Activated T-cell treated with anti-CD3 and anti-CD28 coated beads, Interleukin-2, amount 50 U/mL, for 72 hours (primary cell): ENCODE measurements at regions not wholly inside any gene's neighbourhood (a gene's known extent, or its start where the extent isn't known, plus 50 kb on each side); places are given as distances from the start of the nearest gene placed in this dataset.
A peak's percentile ranks its signal among the peaks of the same experiment; 100 is the strongest.
"Not testable (repeated sequence)": the region's sequence is repeated elsewhere in the genome, so short reads cannot be mapped to it uniquely, and the experiment has no call there.

ENCODE experiments used
- ATAC-seq, 2 donors: fragments of 150-1000 bp; cut with Tn5 transposase; replicated peaks in 1 of 2; 2 replicates each; pipeline ENCODE4 v1.10.0; 2021; ENCODE audit warnings: moderate library complexity in 2 of 2, mild to moderate bottlenecking in 1 of 2
- DNase-seq, 2 donors: peaks; one replicate each; pipeline ENCODE4 v3.0.0; 2021 to 2022; ENCODE audit warnings: mixed read lengths in 1 of 2
- H3K27ac Mint-ChIP-seq: one replicate; pipeline ENCODE4 v1.8.0; 2022; ENCODE audit warnings: mild to moderate bottlenecking, moderate library complexity, mixed read lengths
- H3K27me3 Mint-ChIP-seq: one replicate; pipeline ENCODE4 v1.8.0; 2022; ENCODE audit warnings: low read depth, mixed read lengths
- H3K36me3 Mint-ChIP-seq, 2 donors: one replicate each; pipeline ENCODE4 v1.8.0; 2022; ENCODE audit warnings: mixed read lengths in 2 of 2, mild to moderate bottlenecking in 1 of 2; ENCODE audit not compliant: insufficient read depth in 2 of 2
- H3K4me1 Mint-ChIP-seq: one replicate; pipeline ENCODE4 v1.8.0; 2022; ENCODE audit warnings: low read depth, mixed read lengths
- H3K4me3 Mint-ChIP-seq, 2 donors: one replicate each; pipeline ENCODE4 v1.8.0; 2022; ENCODE audit warnings: mild to moderate bottlenecking in 2 of 2, mixed read lengths in 2 of 2, moderate library complexity in 2 of 2
- H3K9me3 Mint-ChIP-seq, 2 donors: one replicate each; pipeline ENCODE4 v1.8.0; 2022; ENCODE audit warnings: mixed read lengths in 2 of 2

DNA sequence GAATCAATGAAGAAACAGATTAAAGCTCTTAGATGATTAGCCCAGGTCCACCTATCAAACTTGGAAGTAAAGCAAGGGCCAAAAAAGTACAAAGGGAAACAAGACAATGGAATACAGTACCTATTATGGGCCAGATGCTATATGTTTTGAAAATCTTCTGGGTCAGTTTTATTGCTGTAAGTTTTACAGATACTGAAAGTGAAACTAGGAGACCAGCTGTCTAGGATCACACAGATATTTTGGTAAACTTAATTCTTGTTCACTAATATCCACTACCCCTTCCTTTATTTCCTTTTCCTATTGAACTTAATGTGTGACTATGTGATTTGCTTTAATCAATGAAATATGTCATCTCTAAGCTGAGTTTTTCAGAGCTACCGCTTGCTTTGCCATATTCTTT, 505.4 kb upstream of the PITX2 start:
- Mint-ChIP-seq H3K9me3 (peaks cover 3 to 7% of the 10 kb centered on the region in 2 donors), H3K4me3 (no peak overlapping the region), H3K4me1 (no peaks in the 10 kb centered on the region), H3K27me3 (no peaks in the 10 kb centered on the region), H3K27ac (no peak overlapping the region), H3K36me3 (no peaks in the 10 kb centered on the region)
- DNase-seq (no peak), ATAC-seq (no peak)

DNA sequence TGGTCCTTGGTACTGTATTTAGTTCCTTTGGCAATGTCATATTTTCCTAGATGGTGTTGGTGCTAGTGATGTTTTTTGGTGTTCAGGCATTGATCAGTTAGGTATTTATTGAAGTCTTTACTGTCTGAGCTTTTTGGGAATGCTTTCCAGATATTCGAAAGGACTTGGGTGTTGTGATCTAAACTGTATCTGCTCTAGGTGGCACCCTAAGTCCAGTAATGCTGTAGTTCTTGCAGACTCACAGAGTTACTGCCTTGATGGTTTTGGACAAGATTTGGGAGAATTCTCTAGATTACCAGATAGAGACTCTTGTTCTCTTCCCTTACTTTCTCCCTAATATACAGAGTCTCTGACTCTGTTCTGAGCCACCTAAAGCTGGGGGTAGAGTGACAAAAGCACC, 513.6 kb upstream of the PITX2 start:
- no peak overlapping the region for H3K4me3 Mint-ChIP-seq
- H3K27ac Mint-ChIP-seq: no peak overlapping the region
- H3K4me1 Mint-ChIP-seq: no peaks in the 10 kb centered on the region
- H3K36me3 Mint-ChIP-seq: no peaks in the 10 kb centered on the region
- DNase-seq: no peak
- no peak for ATAC-seq
- no peaks in the 10 kb centered on the region for H3K27me3 Mint-ChIP-seq
- H3K9me3 Mint-ChIP-seq: peaks cover 1 to 5% of the 10 kb centered on the region in 2 donors

DNA sequence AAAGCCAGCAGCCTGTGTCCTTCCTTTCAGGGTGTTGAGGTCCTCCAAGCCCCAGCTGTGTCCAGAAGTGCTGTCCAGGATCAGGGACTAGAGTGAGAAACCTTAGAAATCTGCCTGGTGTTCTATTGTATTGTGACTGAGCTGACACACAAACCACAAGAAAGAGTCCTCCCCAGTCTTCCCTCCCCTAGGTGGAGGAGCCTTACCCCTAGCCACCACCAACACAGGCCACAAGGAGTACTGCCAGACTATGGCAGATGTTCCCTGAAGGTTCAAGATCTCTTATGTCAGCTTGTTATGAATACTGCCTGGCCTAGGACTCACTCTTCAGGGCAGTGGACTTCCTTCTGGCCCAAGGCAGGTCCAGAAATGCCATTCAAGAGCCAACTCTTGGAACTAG, 514.1 kb upstream of the PITX2 start:
- DNase-seq (no peak), ATAC-seq (no peak)
- Mint-ChIP-seq H3K4me1 (no peaks in the 10 kb centered on the region), H3K9me3 (peaks cover 2 to 3% of the 10 kb centered on the region in 2 donors), H3K36me3 (no peaks in the 10 kb centered on the region), H3K4me3 (no peak overlapping the region), H3K27ac (peak overlapping the region; percentile 19), H3K27me3 (no peaks in the 10 kb centered on the region)

DNA sequence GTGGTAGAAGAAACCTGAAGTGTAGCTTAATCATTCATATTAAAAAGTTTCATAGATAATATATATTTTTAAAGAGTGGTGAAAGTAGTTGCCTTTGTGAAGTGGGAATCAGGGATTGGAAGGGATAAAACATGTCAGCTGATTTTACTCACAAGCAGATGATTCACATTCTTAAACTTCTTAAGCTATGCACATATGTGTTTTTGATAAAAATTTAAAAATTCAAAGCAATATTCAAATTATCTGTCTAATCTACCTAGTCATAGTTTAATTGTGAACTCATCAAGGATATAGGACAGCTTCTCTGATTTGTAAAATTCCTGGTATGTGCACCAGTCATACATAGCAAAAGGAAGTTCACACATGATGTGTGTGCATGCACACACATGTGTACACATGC, 520.6 kb upstream of the PITX2 start:
- Mint-ChIP-seq H3K9me3 (peaks cover 4% of the 10 kb centered on the region in 2 donors), H3K27ac (no peak overlapping the region), H3K27me3 (no peaks in the 10 kb centered on the region), H3K36me3 (no peaks in the 10 kb centered on the region), H3K4me1 (no peaks in the 10 kb centered on the region), H3K4me3 (no peak overlapping the region)
- no peak for DNase-seq
- ATAC-seq: no peak

DNA sequence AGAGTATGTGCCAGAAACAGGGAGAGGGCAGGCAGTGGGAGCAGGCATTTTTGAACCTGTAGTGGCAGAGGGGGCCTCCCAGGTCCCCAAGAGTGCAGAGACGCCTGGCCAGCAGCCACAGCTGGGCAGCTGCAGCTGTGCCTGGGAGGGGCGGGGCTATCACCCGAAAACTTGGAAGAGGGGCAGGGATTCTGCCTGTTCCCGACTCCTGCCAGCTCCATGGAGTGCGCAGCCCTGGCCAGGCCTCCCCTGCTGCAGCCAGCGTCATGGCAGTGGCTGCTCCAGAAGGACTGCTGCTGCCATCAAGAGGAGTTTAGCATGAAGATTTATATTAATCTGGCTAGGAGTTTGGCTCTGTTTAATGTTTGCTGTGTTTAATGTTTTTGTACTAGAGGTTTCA, 532.1 kb upstream of the PITX2 start:
- no peak overlapping the region for H3K4me3 Mint-ChIP-seq
- DNase-seq (no peak), ATAC-seq (no peak)
- no peaks in the 10 kb centered on the region for H3K27me3 Mint-ChIP-seq
- H3K4me1 Mint-ChIP-seq: no peaks in the 10 kb centered on the region
- peaks cover 5 to 10% of the 10 kb centered on the region in 2 donors for H3K9me3 Mint-ChIP-seq
- no peak overlapping the region for H3K27ac Mint-ChIP-seq
- H3K36me3 Mint-ChIP-seq: peaks cover 0 to 4% of the 10 kb centered on the region in 2 donors

DNA sequence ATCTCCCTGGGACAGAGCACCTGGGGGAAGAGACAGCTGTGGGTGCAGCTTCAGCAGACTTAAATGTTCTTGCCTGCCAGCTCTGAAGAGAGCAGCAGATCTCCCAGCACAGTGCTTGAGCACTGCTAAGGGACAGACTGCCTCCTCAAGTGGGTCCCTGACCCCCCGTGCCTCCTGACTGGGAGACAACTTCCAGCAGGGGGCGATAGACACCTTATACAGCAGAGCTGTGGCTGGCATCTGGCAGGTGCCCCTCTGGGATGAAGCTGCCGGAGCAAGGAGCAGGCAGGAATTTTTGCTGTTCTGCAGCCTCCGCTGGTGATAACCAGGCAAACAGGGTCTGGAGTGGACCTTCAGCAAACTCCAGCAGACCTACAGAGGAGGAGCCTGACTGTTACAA, 541.7 kb upstream of the PITX2 start:
- H3K27me3 Mint-ChIP-seq, H3K4me1 Mint-ChIP-seq, DNase-seq, H3K27ac Mint-ChIP-seq, H3K36me3 Mint-ChIP-seq, ATAC-seq, H3K4me3 Mint-ChIP-seq: not testable (repeated sequence)
- H3K9me3 Mint-ChIP-seq: peaks cover 14% of the 10 kb centered on the region in 2 donors

DNA sequence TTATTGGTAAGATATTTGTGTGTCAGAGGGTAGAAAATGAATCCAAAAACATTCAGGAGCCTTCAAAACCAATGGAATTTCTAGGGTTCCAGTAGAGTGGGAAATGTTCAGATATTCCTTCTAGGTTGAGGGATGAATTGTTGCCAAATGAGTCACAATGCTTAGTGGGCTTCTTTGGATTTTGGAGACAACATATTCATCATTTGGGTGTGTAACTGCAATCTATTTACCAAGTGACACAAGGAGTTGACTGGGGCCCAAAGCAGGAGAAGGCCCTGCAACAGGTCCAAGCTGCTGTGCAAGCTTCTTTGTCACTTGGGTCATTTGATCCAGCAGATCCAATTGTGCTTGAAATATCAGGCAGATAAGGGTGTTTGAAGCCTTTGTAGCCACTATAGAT, 551.5 kb upstream of the PITX2 start:
- H3K27me3 Mint-ChIP-seq: no peaks in the 10 kb centered on the region
- no peak overlapping the region for H3K27ac Mint-ChIP-seq
- H3K4me3 Mint-ChIP-seq: no peak overlapping the region
- H3K9me3 Mint-ChIP-seq: peaks cover 3 to 7% of the 10 kb centered on the region in 2 donors
- DNase-seq (no peak), ATAC-seq (no peak)
- H3K4me1 Mint-ChIP-seq: no peaks in the 10 kb centered on the region
- H3K36me3 Mint-ChIP-seq: no peaks in the 10 kb centered on the region

DNA sequence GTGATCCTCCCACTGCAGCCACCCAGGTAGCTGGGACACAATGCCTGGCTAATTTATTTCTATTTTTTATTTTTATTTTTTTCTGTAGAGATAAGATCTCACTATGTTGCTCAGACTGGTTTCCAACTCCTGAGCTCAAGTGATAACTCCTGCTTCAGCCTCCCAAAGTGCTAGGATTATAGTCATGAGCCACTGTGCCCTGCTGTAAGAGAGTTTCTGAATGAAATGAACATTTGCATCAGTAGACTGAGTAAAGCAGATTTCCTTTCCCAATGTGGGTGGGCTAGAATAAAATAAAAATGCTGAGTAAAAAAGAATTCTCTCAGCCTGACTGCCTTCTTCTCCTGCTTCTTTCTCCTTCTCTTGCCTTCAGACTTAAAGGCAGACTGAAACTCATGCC, 555.4 kb upstream of the PITX2 start:
- no peaks in the 10 kb centered on the region for H3K27me3 Mint-ChIP-seq
- H3K27ac Mint-ChIP-seq: no peak overlapping the region
- no peak overlapping the region for H3K4me3 Mint-ChIP-seq
- H3K4me1 Mint-ChIP-seq: no peaks in the 10 kb centered on the region
- H3K9me3 Mint-ChIP-seq: peaks cover 2 to 7% of the 10 kb centered on the region in 2 donors
- no peak for DNase-seq
- no peaks in the 10 kb centered on the region for H3K36me3 Mint-ChIP-seq
- ATAC-seq: no peak

DNA sequence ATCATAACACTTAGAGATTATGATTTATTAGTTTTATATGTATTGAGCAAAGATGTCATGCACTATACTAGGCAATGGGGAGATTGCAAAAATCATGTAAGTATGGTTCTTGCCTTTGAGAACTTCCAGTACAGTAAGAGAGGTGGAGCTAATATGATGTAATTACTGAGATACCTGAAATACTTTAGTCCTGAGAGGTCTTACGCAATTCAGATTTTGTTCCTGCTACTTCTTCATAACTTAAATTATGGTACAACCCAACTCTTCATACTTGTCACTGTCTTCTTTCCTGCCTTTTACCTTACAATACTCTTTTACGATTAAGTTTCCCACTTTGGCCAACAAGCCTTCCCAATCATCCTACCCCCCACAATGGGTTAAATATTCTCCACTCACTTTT, 564.2 kb upstream of the PITX2 start:
- Mint-ChIP-seq H3K27ac (no peak overlapping the region), H3K36me3 (no peaks in the 10 kb centered on the region), H3K4me3 (no peak overlapping the region), H3K4me1 (no peaks in the 10 kb centered on the region), H3K9me3 (peaks cover 0 to 1% of the 10 kb centered on the region in 2 donors), H3K27me3 (no peaks in the 10 kb centered on the region)
- DNase-seq (no peak), ATAC-seq (no peak)

DNA sequence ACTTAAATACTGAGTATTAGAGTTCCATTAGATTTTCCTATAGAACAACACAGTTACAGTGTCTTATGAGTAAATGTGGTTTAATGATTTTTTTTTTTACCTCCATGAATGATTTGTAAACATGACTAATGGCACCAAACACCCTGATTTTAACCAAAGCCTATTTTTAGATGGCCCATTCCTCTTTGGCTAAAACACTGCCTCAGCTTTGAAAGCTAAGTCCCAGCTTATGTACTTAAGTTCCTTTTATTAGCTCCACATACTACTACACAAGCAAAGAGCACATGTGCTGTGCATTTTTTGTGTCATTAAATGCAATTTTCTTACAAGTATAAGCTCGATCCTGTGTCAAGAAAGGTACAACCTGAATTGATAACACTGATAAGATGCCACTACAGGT, 575.6 kb upstream of the PITX2 start:
- Mint-ChIP-seq H3K36me3 (no peaks in the 10 kb centered on the region), H3K4me1 (no peaks in the 10 kb centered on the region), H3K4me3 (no peak overlapping the region), H3K9me3 (peaks cover 8 to 14% of the 10 kb centered on the region in 2 donors), H3K27ac (no peak overlapping the region), H3K27me3 (no peaks in the 10 kb centered on the region)
- ATAC-seq (no peak), DNase-seq (no peak)

DNA sequence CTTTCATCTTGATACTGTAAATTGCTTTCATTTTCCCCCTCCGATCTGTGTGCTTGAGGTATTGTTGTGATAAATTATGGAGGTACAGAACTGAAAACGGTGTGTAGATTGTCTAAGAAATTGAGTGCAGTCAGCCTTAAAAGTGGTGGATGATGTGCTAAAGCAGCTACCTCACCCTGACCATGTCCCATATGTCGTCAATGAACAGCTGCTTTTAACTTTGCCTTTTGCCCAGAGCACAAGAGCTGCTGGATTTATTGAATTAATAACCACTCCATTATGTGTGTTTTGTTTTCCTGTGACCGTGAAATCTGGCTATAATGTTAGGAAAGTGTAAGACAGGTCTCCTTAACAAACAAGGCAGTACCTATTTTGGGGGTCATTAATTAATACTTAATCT, 581.9 kb upstream of the PITX2 start:
- DNase-seq (no peak), ATAC-seq (no peak)
- H3K9me3 Mint-ChIP-seq: peaks cover 3 to 5% of the 10 kb centered on the region in 2 donors
- H3K27me3 Mint-ChIP-seq: no peaks in the 10 kb centered on the region
- H3K4me1 Mint-ChIP-seq: no peaks in the 10 kb centered on the region
- no peak overlapping the region for H3K27ac Mint-ChIP-seq
- H3K36me3 Mint-ChIP-seq: no peaks in the 10 kb centered on the region
- H3K4me3 Mint-ChIP-seq: no peak overlapping the region

DNA sequence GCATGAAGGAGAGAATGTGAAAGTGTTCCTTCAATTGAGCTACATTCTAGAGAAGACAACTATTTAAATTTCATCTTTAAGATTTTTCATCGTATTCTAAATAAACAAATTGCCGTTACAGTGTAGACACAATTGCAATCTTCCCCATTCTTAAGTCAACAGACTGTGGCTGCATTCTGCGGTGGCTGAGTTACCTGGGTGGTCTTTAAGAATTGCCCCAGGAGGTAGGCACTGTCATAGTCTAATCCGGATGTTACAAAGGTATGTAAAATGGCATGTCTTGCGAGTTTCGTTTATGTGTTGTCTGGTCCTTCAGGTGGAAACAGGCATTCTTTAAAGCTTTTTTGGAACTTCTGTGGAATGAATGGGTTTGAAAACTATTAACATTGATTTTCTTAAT, 586.1 kb upstream of the PITX2 start:
- no peak overlapping the region for H3K27ac Mint-ChIP-seq

DNA sequence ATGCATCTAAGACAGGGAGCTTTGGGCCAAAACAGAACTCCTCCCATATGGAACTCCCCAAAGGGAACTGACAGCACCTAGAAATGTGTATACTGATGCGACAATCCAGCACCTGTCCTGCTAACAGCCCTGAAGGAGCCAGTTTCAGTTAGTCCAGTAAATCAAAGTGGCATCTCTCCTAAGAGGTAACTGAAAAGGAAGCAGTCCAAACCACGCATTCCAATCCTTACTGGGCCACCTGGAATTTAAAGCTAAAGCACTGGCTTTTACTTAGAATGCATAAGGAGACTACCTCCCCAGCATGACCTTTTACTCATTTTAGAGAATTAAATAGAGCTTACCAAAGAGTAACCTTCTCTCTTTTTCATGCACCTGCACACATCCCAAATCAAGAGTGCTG, 586.8 kb upstream of the PITX2 start:
- Mint-ChIP-seq H3K9me3 (peaks cover 0 to 6% of the 10 kb centered on the region in 2 donors), H3K27me3 (no peaks in the 10 kb centered on the region), H3K4me1 (no peaks in the 10 kb centered on the region), H3K4me3 (no peak overlapping the region), H3K27ac (no peak overlapping the region), H3K36me3 (no peaks in the 10 kb centered on the region)
- no peak for ATAC-seq
- no peak for DNase-seq

More for the DNA sequence above, 586.1 kb upstream of the PITX2 start:
- H3K9me3 Mint-ChIP-seq: peaks cover 0 to 6% of the 10 kb centered on the region in 2 donors
- H3K36me3 Mint-ChIP-seq: no peaks in the 10 kb centered on the region
- DNase-seq: no peak
- no peak for ATAC-seq
- no peak overlapping the region for H3K4me3 Mint-ChIP-seq
- H3K27me3 Mint-ChIP-seq: no peaks in the 10 kb centered on the region
- no peaks in the 10 kb centered on the region for H3K4me1 Mint-ChIP-seq

DNA sequence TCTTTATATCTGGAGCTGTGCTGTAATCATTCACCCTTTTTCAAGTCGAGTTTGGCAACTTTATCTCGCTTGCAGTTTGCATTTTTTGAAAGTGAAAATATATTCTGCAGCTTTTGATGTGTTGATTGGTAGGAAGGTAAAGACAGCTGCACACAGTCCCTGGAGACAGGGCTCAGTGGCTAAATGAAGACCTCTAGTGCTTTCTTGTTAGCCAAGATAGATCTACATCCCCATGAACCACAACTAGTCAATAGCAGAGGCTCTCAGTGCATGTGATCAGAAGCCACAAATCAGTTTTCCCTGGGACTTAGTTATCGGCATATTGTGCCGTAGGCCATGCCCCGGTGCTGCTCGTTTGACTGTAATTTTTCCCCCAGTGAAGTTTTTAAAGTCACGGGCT, 587.7 kb upstream of the PITX2 start:
- H3K4me1 Mint-ChIP-seq: no peaks in the 10 kb centered on the region
- H3K36me3 Mint-ChIP-seq: no peaks in the 10 kb centered on the region
- DNase-seq: no peak
- H3K27ac Mint-ChIP-seq: no peak overlapping the region
- H3K27me3 Mint-ChIP-seq: no peaks in the 10 kb centered on the region
- H3K9me3 Mint-ChIP-seq: peaks cover 0 to 5% of the 10 kb centered on the region in 2 donors
- no peak for ATAC-seq
- no peak overlapping the region for H3K4me3 Mint-ChIP-seq
